Skin epidermis (tissue), 12 donors: ENCODE measurements at regions not wholly inside any gene's neighbourhood (a gene's known extent, or its start where the extent isn't known, plus 50 kb on each side); places are given as distances from the start of the nearest gene placed in this dataset.
"Not testable (repeated sequence)": the region's sequence is repeated elsewhere in the genome, so short reads cannot be mapped to it uniquely, and the experiment has no call there.

ENCODE experiments used
- H3K27ac ChIP-seq, 21 experiments: fragments of 200-600 bp; sonication (generic) in 11 of 21; one replicate each; pipeline ENCODE4 v1.5.0; 2020; ENCODE audit warnings: mild to moderate bottlenecking in 3 of 21, inconsistent platforms in 2 of 21, moderate library complexity in 2 of 21
- H3K4me3 ChIP-seq, 7 experiments: fragments of 200-600 bp; sonication (generic) in 2 of 7; one replicate each; pipeline ENCODE4 v1.5.0; 2020; ENCODE audit warnings: inconsistent platforms in 2 of 7, mild to moderate bottlenecking in 2 of 7, moderate library complexity in 1 of 7

DNA sequence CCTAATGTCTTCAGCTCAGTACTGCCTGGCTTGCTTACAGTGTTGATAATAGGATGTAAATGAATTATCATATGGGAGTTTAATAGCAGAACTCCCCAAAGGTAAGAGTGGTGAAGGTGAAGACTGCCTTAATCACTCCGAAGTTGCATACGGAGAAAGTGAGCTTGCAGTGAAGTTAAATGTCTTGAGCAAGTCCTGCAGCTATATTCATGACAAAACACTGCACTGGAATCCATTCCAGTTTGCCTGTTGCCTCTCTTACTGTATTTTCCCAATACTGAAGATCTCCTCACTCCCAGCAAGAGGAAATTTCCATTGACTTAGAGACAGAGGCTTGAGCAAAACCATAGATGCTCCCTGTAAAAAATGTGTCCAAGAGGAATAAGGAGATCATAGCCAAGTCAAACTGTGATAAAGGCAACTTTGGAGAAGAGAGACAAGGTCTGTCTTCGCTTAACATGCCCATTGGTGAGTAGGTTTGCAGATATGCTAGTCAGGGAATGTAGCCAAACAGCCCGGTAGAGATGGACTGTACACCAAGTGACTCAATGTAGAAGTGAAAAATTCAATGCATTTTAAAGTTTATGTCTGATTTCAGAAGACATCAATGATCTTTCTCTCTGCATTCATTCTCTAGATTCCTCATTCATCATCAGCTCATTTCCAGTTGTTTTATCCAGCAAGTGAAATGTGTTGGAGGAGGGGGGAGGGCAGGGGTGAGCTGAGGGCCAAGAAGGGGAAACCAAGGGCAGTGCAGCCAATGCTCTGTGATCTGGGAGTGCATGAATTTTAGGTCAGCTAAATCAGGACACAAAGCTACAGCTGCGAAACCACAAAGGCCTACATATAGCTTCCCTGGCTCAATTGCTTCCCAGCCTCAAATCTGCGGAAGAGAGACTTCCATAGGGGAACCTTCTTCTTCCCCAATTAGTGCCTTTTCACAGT lies 667.1 kb upstream of the NR2F2 start:
- H3K27ac ChIP-seq: no peak overlapping the region

DNA sequence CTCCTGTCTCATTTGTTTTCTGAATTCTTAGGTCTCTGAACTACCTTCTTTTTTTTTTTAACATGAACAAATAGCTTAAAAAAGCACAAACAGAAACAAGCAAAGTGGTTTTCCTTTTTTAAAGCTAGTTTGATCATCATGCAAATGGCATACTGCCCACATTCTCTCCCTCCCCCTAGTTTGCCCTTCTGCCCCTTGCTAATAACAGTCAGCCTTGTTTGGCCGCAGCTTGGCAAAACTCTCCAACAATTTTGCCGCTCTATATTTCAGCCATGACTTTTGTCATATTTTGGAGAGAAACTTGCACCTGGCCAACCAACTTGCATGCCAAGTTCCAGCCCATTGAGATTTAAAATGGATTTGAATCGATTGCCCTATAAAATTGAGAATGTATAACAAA lies 666.0 kb upstream of the NR2F2 start:
- Histone ChIP-seq H3K27ac (no peak overlapping the region), H3K4me3 (no peak overlapping the region)

More for the DNA sequence above, 667.1 kb upstream of the NR2F2 start:
- H3K4me3 ChIP-seq: no peak overlapping the region

DNA sequence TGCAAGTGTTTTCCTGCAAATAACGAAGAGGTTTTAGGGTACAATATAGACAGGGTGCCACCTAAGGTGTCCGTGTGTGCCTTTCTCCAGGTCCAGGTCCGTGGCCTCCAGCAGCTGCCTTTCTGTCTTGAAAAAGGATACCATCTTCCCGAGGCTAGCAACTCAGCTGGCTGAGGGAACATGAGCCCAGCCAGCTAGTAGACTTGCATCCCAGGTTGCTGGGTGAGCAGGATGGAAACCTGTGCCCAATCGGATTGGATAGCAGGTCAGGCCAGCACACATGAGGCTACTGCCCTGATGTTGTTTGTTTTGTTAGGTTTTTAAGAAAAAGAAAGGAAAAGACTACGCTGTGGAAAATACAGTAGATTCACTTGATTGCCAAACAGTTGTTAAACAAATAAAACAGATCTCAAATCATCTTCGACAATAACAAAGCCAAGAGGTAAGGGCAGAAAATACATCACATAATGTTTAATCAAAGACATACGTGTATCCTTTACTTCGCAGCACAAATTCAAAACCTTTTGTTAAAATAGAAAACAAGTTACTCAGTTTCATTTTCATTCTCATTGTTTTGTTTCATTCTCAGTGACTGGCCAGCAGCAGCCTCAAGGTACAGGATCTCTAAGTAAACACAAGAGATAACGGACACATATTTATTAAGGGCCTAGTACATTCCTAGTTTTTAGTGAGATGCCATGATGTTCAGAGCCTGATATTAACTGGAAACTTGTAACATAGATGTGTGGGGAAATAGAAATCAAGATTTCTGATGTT lies 661.2 kb upstream of the NR2F2 start:
- no peak overlapping the region for H3K4me3 ChIP-seq
- H3K27ac ChIP-seq: peak overlapping the region in 10 of 21 experiments; percentile 2 to 56 (median 16)

DNA sequence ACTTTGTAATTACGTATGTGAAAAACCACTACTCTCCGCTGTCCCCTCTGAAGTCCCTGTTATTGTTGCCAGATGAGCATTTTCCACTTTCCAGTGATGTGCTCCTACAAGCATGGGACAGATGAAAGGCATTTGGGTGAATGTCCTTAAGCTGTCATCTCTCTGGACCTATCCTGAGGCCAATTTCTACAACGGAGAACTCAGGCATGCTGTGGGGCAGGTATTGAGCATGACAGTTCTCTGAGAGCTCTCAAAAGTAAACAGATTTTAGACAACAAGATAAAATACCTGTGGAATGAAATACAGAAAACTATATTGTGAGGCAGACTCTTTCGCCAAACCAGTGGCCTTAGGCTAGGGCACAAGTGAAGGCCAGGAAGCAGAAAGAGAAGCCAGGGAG lies 656.5 kb upstream of the NR2F2 start:
- no peak overlapping the region for H3K4me3 ChIP-seq

DNA sequence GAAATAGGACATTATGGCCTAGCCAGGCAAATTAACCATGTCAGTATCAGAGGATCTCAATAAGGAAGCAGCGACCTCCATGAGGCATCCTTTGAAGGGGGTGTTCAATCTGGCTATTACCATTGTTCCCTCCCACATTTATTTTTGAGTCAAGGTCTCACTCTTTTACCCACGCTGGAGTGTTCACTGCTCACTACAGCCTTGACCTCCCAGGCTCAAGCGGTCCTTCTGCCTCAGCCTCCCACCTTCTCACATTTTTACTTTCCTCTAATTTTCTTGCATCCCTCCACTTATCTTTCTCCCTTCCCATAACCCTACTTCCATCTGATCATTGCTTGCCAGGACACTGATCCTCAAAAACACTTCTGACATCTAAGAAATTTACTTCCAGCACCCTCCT lies 654.0 kb upstream of the NR2F2 start:
- H3K27ac ChIP-seq: no peak overlapping the region
- no peak overlapping the region for H3K4me3 ChIP-seq

More for the DNA sequence above, 656.5 kb upstream of the NR2F2 start:
- H3K27ac ChIP-seq: no peak overlapping the region

DNA sequence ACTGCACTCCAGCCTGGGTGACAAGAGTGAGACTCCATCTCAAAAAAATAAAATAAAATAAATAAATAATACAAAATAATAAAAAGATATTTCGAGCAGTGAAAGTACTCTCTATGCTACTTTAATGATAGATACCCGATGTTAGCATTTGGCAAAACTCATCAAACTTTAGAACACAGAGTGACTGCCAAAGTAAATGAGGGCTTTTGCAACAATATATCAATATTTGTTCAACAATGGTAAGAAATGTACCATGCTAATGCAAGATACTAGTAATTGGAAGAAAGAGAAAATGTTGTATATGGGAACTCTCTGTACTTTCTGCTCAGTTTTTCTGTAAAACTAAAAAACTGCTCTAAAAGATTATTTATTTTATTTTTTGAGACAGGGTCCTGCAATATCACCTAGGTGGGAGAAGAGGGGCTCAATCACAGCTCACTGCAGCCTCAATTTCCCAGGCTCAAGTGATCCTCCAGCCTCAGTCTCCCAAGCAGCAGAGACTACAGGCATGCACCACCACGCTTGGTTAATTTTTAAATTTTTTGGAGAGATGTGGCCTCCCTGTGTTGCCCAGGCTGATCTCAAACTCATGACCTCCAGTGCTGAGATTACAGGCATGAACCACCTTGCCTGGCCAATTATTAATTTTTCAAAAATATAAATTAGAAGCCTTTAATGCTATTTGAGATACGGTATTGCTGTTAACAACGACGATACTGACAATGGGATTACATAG lies 650.5 kb upstream of the NR2F2 start:
- no peak overlapping the region for H3K4me3 ChIP-seq
- no peak overlapping the region for H3K27ac ChIP-seq

DNA sequence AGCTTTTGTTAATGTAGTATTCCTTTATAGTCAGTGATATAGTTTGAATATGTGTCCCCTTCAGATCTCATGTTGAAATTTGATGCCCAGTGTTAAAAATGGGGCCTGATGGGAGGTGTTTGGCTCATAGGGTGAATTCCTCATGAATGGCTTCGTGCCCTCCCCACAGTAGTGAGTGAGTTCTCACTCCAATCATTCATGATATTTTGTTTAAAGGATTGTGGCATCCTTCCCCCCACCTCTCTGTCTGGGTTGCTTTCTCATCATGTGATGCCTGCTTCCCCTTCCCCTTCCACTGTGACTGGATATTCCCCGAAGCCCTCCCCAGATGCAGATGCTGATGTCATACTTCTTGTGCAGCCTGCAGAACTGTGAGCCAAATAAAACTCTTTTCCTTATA lies 649.8 kb upstream of the NR2F2 start:
- Histone ChIP-seq H3K27ac (no peak overlapping the region), H3K4me3 (no peak overlapping the region)

DNA sequence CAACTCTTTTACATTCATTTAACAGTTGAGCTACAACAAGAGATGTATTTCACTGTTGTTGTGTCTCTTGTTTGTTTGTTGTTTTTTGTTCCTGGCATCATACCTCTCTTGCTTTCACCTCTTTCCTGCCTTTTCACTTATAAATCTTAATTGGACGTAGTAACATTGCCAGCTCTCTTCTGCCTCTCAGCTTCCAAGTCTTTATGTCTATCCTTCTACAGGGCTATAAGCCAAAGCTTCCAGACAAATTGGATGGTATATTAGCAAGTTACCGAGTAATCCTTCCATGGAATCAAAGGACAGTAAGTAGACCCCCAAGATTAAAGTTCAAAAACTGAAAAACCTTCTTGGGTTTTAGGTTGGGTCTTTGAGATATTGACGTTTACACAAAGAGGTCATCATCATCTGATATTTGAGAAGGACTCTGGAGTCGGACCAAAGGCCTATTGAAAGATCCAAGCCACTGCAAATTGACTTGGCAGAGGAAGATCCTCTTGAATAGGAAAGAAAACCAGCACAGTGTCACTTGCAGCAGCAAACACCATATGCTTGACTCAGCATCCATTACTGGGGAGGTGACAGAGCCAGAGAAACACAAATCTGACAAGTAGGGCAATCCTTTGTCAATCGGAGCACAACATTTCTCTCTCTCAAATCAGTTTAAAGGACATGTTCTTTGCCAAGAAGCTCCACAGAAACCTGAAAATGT lies 648.5 kb upstream of the NR2F2 start:
- no peak overlapping the region for H3K27ac ChIP-seq

DNA sequence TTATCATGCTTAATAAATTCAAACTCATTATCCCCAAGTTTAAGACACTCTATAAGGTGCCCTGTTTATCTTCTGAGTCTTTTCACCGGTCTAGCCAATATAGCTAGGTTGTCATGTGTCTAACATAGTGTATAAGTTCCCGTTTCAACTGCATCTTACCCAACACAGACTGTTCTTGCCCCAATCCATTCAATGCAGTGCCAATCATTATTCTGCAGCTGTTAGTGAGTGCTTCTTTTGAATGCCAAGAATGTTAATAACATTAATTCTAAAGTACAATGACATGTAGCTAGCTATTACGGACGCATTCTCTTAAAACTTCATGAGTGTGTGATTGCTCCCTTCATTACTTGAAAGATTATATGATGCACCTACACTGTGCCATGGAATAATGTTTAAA lies 646.4 kb upstream of the NR2F2 start:
- Histone ChIP-seq H3K4me3 (no peak overlapping the region), H3K27ac (no peak overlapping the region)

More for the DNA sequence above, 648.5 kb upstream of the NR2F2 start:
- no peak overlapping the region for H3K4me3 ChIP-seq

DNA sequence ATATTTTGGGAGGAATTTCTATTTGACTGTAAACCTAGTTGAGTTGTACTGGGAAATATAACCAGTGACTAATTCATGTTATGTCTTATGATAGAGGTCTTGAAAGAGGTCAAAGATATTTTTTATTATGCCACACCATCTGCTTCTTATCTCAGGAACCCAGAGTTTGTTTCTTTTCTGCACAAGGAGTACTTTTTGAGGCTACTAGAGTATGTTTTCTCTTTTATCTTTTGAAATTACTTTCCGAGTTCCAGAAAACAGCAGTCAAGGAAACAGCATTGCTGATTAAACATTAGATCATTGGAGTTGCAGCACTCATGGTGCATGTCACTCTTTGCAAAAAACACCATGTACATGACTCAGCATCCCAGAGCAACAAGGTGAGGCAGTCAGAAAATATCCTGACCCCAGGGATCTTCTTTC lies 645.8 kb upstream of the NR2F2 start:
- Histone ChIP-seq H3K27ac (no peak overlapping the region), H3K4me3 (no peak overlapping the region)

DNA sequence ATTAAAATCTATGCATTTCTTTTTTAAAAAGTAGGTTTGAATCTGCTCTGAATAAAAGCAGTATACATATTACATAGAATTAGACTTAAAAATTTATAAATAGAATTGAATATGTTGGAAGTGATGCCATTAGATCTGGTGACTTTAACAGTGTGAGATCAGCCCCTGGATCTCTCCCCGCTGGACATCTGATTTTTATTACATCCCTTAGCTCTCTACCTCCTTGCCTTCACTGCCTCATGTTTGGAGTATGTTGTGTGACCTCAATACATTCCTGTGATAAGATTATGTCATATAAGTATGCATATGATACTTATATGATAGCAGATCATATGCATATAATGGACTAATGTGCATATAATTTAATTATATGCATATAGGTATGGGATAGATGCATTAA lies 643.4 kb upstream of the NR2F2 start:
- Histone ChIP-seq H3K27ac (no peak overlapping the region), H3K4me3 (no peak overlapping the region)

DNA sequence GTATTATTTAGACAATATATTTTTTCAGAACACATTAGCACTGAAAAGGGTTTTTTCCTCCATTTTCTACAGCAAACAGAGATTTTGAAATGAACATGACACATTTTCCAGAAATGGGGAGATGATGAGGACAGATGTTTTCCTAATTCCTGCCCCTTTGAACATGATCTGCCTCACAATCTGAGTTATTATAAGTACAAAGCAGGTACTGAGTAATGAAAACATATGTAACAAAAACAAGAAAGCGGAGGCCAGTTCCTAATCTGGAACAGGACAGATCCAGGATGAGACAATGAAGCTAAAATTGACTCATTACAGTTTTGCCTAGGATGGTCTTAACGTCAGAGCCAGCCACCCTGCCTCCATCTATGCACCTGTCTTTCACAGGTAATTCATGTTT lies 642.8 kb upstream of the NR2F2 start:
- Histone ChIP-seq H3K27ac (peak overlapping the region in 1 of 21 experiments; percentile 9), H3K4me3 (no peak overlapping the region)

DNA sequence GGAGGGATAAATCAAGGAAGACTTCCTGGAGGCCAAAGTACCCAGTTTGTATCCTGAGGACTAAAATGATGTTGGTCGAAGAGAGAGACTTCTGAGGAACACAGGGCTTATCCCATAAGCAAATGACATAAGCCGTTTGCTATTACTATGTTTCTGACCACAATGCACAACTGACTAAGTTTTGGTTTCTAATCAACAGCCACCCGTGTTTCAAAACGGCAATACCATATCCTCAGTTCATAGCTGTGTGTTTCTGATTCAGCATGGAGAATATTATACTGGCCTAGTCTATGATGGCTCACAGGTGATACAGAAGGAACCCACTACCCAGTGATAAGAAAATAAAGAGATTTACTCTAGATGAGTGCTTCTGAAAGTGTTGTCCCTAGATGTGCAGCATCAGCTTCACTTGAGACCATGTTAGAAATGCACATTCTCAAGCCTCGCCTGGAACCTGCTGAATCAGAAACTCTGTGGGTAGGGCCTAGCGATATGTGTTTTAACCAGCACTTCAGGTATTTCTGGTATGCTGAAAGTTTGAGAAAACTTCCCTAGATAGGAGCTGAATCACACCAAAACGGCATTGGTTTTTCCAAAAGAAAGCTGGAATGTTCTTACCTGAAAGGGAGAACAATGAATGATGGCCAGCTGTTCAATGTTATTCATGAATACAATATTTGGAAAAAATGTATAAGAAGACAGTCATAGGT lies 639.7 kb upstream of the NR2F2 start:
- Histone ChIP-seq H3K27ac (no peak overlapping the region), H3K4me3 (no peak overlapping the region)

DNA sequence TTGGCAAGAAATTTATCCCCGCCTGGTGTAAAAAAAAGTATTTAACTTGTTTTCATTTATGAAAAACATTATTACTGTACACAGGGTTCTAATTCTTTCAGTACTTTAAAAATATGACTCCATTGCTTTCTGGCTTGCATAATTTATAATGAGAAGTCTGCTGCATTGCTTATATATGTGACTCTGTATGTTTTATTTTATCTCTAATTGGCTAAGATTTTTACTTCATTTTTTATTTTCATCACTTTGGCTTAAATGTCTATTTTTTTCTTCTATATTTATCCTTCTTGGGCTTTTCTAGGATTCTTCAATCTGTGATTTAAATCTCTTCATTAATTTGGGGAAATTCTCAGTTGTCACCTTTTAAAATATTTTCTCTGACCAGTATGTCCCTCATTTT lies 636.6 kb upstream of the NR2F2 start:
- Histone ChIP-seq H3K4me3 (no peak overlapping the region), H3K27ac (no peak overlapping the region)

DNA sequence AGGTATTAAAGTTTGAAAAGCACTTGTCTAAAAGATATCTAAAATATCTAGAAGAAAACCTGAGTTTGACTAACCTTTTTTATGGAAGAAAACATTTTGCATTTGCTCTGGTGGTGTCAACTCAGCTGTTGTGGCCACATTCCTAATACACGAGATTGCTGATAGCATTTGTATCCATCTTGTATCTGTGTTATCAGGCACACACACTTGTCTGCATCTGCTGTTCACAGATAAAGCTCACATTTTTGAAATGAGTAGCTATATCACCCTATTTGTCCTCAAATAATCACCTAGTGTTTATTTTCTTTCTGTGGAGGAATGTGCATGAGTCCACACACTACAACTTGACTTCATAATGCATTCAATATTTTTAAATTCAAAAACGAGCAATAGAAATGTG lies 632.3 kb upstream of the NR2F2 start:
- Histone ChIP-seq H3K4me3 (no peak overlapping the region), H3K27ac (no peak overlapping the region)

DNA sequence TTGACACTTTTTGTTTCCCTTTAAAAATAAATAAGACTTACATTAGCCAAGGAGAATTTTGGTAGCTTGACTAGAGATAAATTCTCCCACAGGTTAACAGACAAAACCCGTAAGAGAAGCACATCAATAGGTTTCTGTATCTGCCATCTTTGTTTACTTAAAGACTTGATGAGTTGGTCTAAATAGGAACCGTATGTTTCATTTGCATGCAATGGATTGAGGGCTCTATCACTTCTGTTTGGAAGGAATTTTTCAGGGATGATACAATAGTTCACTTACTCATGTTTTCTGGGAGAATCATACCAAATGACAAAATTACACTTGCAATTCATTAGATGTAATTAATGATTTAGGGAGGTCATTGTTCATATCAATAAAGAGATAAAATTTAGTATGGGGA lies 631.5 kb upstream of the NR2F2 start:
- Histone ChIP-seq H3K27ac (no peak overlapping the region), H3K4me3 (no peak overlapping the region)

DNA sequence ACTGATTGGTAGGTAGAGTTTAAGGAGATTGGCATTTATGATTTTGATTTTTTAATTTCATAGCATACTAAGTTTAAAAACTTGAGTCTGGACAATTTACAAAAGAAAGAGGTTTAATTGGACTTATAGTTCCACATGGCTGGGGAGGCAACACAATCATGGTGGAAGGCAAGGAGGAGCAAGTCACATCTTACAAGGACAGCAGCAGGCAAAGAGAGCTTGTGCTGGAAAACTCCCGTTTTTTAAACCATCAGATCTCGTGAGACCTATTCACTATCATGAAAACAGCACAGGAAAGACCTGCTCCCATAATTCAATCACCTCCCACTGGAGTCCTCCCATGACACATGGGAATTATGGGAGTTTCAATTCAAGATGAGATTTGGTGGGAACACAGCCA lies 630.9 kb upstream of the NR2F2 start:
- no peak overlapping the region for H3K27ac ChIP-seq

DNA sequence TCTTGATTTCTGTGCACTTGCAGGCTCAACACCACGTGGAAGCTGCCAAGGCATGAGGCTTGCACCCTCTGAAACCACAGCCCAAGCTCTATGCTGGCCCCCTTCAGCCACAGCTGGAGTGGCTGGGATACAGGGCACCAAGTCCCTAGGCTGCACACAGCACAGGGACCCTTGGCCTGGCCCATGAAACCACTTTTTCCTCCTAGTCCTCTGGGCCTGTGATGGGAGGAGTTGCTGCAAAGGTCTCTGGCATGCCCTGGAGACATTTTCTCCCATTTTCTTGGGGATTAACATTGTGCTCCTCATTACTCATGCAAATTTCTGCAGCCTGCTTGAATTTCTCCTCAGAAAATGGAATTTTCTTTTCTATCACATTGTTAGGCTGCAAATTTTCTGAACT lies 629.8 kb upstream of the NR2F2 start:
- not testable (repeated sequence) for H3K27ac ChIP-seq

More for the DNA sequence above, 630.9 kb upstream of the NR2F2 start:
- H3K4me3 ChIP-seq: no peak overlapping the region

DNA sequence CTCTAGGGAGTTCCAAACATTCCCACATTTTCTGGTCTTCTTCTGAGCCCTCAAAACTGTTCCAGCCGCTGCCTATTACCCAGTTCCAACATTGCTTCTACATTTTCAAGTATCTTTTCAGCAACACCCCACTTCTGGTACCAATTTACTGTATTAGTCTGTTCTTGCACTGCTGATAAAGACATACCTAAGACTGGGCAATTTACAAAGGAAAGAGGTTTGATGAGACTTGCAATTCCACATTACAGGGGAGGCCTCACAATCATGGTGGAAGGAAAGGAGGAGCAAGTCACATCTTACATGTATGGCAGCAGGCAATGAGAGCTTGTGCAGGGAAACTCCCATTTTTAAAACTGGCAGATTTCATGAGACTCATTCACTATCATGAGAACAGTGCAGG lies 629.1 kb upstream of the NR2F2 start:
- H3K27ac ChIP-seq: no peak overlapping the region
- H3K4me3 ChIP-seq: no peak overlapping the region

More for the DNA sequence above, 629.8 kb upstream of the NR2F2 start:
- H3K4me3 ChIP-seq: not testable (repeated sequence)
